SHP77 treated with DMSO at 0.1 percent for 48 hours (cell line): ENCODE measurements at regions not wholly inside any gene's neighbourhood (a gene's known extent, or its start where the extent isn't known, plus 50 kb on each side); places are given as distances from the start of the nearest gene placed in this dataset.
"Not testable (repeated sequence)": the region's sequence is repeated elsewhere in the genome, so short reads cannot be mapped to it uniquely, and the experiment has no call there.

ENCODE experiments used
- DNase-seq: peaks from one replicate; lab custom pipeline; 2025; lab: John Stamatoyannopoulos, UW

DNA sequence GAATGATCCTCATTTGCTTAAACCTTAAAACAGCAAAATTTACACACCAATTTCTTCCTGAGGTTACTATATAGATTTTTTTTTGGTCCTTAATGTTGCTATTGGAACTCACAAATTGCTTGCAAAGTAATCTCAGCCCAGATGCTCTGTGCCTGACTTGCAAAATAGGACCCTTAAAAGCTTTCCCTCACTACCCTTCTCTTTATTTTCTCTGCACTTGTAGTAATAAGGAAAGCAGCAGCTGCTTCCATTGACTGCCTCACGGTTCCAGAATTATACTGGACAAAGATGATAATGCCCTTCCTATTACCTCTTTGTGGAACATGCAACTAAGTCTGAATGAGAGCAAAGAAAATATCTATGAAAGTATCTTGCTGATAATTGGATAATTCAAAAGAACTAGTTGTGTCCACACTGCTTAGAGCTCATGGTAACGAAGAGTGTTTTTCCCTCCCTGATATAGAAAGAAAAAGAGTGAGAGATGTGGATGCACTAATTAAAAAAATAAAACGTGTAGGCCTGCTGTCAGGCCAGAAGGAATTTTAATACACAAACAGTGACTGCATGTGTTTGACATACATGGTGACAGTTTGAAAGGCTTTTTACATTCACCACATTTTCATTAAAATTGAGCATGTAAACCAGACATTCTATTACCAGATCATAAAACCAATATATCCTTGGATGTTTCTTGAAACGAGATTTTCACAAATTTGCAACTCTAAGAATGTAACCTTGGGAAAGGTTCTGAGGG is 783.1 kb downstream of the GBE1 start:
- DNase-seq, result no peak

DNA sequence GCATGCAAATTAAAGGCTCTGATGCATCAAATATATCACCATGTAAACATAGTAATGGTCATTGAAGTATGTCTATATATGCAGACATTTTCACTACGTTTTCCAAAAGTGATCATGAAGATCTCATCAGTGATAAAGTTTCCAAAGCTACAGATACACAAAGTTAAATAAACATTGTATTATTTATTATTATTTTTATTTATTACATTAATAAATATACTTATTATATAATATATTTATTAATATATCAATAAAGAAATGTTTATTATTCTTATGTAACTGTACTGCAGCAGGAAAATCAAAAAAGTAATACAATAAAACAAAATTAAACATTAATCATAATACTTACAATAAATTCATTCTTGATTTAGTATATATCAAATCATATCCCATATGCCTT is 791.2 kb downstream of the GBE1 start:
- DNase-seq, result no peak

DNA sequence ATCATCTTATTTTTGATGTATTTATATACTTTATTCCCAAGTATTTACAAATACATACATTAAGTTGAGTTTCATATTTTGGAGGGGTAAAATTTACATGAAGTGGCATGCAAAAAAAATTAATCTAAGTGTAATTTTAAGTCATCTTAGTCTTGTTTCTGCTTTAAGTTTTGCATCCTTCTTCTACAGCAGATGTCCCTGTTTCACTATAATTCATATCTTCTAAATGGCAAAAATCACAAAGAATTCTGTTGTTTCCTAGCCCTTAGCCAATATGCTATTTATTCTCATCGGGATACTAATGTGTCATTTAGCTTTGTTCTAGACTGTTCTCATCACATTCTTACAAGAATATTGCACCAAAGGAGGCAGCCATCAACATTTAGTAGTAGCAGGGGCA is 831.9 kb downstream of the GBE1 start:
- DNase-seq, result no peak

DNA sequence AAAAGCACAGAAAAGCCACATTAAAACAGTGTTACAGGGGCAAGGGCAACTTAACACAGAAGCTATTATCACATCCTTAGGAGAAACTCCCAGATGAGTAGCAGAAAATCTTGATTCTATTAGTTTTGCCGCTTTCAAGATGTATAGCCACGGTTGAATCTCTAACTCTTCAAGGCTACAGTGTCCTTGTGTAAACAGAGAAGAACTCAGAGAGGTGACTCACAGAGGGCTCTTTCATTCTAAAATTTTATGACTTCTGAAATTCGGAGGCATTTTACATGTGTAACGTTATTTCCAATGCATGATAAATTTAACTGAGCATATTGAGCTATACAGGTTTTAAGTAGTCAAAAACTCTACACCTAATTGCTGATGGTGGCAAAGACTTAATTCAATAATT is 846.6 kb downstream of the GBE1 start:
- DNase-seq, result no peak

DNA sequence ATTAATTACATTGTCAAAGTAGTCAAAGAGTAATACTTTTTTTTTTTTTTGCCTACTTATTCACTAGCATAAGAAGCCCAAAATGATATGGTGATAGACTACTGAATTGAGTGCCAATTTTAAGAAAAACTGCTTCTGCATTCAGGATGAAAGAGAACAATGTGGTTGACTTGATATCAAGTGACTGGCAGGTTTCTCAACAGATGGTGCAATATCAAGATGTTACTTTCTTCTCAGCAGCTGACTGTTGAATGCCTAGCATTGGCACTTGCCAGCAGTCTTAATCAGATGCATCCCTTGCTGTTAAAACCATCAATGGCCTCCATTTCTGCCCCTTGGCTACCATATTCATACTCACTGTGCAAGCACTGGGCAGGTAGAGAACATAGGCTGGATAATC is 863.2 kb downstream of the GBE1 start:
- DNase-seq, result no peak

DNA sequence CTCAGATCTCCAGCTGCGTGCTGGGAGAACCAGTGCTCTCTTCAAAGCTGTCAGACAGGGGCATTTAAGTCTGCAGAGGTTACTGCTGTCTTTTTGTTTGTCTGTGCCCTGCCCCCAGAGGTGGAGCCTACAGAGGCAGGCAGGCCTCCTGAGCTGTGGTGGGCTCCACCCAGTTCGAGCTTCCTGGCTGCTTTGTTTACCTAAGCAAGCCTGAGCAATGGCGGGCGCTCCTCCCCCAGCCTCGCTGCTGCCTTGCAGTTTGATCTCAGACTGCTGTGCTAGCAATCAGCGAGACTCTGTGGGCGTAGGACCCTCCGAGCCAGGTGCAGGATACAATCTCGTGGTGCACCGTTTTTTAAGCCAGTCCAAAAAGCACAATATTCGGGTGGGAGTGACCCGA is 864.4 kb downstream of the GBE1 start:
- DNase-seq, result not testable (repeated sequence)

DNA sequence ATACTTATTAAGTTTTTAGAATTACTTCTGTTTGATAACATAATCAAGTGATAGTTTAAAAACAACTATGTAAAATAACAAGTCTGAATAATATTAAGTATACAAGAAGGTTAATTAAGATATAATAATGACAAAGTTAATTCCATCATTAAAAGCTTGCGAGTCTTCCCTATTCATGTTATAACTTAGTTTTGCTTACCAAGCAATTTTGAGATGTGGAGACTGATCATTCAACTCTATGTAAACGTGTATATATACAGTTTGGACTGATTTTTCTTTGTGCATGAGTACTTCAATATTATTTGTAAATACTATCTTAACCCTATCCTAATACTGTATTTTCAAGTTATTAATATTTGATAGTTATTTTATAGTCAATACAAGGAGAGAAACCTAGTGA is 870.9 kb downstream of the GBE1 start:
- DNase-seq, result no peak

DNA sequence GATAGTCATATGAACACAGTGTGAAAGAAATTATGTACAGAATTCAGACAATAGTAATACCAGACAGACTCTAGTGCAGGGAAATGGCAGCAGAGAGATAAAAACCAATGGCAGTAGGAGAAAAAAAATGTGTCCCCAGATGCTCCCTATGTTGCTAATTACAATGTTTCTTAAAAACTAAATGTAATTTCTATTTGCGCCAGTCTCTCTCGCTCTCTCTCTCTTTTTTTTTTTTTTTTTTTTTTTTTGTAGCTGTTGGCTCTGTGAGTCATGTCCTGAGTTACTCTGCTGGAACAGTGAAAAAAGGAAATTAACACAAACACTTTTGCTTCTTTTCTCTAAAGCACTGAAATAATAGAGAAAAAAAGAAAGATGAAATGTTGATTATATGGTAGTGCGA is 871.9 kb downstream of the GBE1 start:
- no peak for DNase-seq

DNA sequence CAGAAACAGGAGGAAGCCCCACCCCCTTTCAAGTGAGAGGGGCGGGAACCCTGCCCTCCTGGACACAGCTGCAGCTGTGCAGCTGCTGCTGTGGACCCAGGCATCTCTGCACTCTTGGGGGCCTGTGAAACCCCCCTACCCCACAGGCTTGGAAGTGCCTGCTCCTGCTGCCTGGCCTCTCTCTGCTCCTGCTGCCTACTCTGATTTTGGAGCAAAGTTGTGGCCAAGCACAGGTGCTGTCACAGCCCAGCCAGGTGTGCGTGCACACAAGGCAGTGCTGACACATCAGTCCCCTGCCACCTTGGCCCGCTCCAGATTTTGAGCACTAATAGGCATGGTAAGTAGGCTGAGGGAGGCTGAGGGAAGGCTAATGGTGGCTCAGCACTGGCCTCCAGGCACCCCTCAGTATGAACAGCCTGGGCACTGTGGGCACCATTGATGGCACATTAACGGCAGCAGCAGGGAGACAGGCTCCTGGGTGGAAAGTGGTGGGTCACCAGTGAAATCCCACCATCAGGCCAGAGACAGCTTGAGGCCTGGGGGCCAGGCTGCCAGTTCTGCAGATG is 890.9 kb downstream of the GBE1 start:
- no peak for DNase-seq

DNA sequence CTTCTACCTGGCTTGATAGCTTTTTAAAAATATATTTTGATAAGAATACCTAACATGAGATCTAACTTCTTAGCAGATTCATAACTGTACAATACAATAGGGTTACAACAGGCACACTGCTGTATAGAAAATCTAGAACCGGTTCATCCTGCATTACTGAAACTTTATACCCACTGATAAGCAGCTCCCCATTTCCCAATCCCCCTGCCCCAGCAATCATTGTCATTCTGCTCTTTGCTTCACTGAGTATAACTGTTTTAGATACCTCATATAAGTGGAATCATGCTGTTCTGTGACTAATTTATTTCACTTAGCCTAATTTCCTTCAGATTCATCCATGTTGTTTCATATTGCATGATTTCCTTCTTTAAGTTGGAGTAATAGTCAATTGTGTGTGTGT is 906.0 kb downstream of the GBE1 start:
- no peak for DNase-seq

DNA sequence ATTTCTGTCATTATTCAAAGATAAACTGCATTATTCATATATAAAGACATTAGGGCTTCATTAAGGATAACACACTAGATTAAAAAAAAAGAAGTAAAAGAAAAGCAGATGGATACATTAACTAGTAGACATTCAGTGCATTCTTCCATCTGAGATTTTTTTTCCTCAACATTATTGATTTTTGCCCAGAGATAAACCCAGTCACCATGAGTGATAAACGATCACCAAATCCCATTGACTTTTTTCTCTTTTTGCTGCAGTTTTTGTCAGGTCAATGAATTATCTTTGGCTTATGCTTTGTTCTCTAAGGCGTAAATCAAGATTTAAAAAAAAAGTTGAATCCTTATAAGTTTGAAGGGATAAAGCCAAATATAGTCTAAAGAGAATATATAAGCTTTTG is 925.0 kb downstream of the GBE1 start:
- DNase-seq, result no peak

DNA sequence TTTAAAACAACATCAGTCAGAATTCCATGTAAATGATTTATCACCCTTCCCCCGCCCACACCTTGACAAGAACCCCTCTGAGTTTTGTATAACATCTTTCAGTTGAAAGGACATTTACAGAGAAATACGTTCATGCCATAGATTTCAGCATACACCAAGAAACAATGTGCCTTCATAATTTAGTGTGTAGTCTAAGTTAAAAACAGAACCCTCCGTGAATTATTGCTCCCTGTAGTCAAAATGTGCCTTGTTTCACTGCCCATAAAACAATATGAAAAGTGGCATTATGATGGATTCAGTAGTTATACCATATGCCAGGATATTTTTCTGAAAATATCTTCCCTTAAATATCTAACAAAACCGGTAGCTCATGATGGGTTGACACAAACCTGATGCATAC is 953.9 kb downstream of the GBE1 start:
- no peak for DNase-seq

DNA sequence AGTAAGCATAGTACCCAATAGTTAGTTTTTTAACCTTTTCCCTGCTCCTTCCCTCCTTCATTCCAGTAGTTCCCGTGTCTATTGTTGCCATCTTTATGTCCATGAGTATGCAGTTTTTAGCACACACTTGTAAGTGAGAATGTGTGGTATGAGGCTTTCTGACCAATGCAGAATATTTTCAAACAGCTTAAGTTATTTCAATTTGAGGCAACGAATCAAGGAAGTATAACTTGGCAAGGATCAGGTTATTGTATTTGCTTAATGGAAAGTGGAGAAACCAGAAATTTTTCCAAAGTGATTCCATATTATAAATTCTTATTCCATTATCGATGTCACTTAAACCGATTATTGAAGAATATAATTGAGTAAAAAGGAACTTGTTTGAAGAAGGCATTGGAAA is 954.8 kb downstream of the GBE1 start:
- DNase-seq, result no peak

DNA sequence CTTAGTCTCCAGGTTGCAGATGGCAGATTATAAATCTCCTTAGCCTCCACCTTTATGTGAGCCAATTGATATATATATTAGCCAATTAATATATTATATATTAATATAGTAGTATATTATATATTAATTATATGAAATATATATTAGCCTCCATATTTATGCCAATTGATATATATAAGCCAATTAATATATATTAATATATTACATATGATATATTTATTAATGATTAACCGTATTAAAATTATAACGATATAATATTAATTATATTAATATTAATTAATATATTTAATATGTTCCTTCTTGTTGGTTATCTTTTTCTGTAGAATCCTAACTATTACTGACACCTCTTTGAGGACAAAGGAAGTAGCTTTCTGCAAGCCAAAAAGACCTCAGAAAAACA is 972.5 kb downstream of the GBE1 start:
- no peak for DNase-seq

DNA sequence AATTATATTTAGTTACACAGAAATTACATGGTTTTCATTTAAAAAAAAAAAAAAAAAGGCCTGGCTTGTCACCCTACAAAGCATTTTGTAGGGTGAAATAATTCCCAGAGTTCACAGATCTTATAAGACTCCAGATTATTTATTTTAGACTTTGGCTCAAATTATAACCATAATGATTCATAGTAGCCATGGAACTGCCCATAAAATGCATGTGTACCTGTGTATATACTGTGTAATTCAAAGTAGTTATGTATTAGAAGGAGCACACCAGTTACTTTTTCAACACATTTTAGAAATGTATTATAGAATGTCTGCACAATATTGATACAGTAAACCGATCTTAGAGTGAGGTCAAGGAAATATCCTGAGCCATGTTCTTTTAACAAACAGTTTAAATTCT is 975.6 kb downstream of the GBE1 start:
- no peak for DNase-seq

DNA sequence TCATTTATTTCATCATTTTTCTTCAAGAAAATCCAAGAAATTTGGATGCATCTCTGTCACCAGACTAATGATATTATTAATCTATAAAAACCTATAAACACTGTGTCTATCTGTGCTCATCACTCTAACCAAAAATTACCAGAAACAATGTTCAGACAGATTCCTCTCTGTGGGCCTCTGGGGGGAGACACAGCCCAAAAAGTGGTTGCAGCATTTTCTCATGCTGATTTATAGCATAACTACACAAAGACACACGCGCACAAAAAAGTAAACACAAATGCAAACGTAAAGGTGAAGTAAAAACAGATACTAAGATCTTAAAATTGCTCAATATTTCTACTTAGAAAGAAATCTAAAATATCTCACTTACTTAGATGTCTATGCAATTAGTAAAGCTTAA is 976.0 kb downstream of the GBE1 start:
- DNase-seq, result no peak

DNA sequence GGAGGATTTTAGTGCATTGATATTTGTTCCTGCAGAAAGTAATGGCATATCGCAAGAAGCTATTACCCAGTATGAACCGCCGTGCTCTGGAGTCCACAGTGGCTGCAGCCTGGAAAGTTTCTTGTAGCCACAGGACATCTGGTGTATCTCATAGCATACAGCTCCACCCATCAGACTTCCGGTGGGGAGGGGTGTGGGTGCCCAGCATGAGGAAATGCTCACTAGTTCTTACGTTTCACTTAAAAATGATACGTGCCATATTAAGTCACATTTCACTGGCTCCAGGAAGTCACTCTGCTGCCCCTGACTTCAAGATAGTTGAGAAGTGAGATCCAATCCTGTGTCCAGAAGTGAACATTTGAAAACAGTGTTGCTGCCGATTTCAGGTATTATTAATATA is 990.4 kb downstream of the GBE1 start:
- peak; percentile 83 for DNase-seq

DNA sequence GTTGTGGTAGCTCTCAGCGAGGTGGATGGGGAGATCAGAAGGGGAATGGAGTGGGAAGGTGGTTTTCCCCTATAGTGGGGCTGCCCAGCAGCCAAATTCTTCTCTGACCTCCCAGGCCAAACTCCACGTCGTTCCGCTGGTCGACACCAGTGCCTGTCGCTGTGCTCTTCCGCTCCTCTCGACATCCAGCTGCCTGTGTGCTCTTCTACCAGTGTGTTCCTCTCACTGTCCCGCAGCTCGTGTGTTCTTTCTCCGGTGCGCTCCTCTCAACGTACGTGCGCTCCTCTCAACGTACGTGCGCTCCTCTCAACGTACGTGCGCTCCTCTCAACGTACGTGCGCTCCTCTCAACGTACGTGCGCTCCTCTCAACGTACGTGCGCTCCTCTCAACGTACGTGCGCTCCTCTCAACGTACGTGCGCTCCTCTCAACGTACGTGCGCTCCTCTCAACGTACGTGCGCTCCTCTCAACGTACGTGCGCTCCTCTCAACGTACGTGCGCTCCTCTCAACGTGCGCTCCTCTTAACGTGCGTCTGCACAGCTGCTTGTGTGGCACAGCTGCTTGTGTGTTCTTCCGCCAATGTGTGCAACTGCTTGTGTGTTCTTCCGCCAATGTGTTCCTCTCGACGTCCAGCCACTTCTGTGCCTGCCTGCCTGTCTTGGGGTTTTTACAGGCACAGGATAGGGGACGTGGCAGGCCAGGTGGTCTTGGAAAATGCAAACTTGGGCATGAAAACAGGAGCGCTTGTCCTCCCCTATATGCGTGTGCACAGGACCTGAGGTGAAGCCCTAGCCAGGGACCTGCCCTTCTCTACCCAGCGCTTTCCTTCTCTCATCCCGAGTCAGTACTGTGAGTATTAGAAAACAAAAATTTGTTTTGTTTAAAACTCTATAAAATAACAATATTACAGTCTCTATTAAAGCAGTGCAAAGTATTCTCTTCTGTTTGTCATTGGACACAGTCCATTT is 991.1 kb downstream of the GBE1 start:
- peak; percentile 69 for DNase-seq

DNA sequence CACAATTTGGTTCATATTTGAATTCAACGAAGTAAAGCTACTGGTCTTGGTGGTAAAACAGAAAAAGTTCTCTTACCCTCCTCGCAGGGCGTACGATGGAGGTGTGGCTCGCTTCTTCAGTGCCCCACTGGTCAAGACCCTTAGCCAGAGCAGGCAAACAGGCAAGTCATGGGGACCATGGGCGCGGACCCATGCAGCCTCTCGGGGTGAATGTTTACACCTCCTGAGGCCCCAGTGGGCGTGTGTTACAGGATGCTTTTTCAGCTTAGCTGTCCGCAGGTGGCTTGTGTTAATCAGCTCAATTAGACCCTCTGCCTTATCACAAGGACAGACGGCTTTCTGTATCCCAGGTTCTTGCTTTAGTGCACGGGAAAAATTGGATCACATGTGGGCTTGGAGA is 991.8 kb downstream of the GBE1 start:
- DNase-seq, result no peak

DNA sequence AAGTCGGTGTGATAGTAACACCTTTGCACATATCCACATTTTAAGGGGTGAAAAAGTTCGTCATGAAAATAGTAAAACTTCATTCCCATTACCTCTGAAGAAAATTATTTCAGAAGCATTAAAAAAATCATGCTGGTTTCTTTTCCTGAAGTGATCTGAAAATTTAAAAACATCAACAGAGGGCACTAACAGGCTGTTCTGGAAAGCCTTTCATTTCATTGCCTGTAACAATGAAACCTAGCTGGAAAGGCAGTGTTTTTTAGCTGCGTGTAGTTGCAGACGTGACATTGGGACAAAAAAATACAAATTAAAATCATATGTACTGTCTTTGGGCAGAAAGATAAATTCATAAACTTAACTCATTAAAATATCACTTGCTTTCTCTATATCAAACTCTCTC is 993.8 kb downstream of the GBE1 start:
- DNase-seq, result no peak

DNA sequence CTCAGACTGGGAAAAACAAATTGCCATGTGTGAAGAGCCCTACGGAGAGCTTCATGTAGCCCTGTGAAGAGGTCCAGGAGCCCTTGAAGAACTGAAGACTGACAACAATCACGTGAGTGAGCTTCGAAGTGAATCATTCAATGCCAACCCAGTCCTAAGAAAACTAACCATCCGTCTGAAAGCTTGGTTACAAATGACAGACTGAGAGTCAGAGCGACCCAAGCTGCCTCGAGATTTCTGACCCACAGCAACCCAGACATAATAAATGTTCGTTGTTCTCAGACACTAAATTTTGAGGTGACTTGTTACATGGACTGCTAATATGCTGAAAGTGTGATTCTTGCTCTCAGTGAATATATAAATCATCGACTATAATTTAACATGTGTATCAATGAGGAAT is 987.2 kb upstream of the ROBO1 start:
- no peak for DNase-seq

DNA sequence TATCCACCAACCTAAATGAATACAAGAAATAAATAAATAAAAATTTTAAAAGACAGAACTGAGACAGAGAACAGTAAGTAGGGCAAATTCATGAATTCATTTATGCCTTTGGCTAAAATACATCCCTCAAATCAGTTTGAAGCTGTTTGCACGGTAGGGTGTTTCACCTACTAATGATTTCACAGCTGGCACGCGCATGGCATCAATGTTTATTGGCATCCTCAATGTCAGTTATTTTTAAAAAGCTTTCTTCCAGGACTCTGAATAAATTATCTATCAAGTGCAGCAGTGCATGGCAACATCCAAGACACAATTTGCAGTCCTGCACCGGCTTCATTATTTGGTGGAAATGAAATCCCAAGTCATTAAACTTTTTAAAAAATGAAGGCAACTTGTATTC is 985.2 kb upstream of the ROBO1 start:
- DNase-seq, result no peak

DNA sequence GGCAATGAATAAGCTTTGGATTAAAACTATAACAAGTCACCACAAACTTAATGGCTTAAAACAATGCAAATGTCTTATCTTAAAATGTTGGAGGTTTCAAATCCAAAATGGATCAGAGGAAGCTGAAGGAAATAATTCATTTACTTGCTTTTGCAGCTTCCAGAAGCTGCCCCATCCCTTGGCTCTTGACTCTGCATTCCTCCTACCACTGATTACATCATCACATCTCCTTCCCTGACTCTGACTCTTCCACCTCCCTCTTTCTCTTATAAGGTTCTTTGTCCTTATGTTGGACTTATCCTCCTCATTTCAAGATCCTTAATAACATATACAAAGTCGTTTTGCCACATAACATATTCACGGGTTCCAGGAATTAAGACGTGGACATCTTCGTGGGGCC is 982.8 kb upstream of the ROBO1 start:
- DNase-seq, result no peak
